ENCODE measurements at regions not wholly inside any gene's neighbourhood (a gene's known extent, or its start where the extent isn't known, plus 50 kb on each side); places are given as distances from the start of the nearest gene placed in this dataset.
A peak's percentile ranks its signal among the peaks of the same experiment; 100 is the strongest.

GRCh38 chr3:30309961-30310954 lies 296.1 kb upstream of the TGFBR2 start:
- Mint-ChIP-seq H3K36me3 (ENCODE audit: low read depth) (no peaks in the 10 kb centered on the region), H3K9me3 (no peaks in the 10 kb centered on the region), H3K27ac (no peak overlapping the region), H3K27me3 (ENCODE audit: insufficient read depth, low read depth, poor library complexity) (no peaks in the 10 kb centered on the region), H3K4me1 (no peaks in the 10 kb centered on the region), H3K4me3 (no peak overlapping the region)
- Histone ChIP-seq H3K36me3 (ENCODE audit: insufficient read depth) (no peaks in the 10 kb centered on the region), H3K4me1 (ENCODE audit: insufficient read depth) (no peaks in the 10 kb centered on the region), H3K4me2 (no peak overlapping the region), H2AFZ (no peak overlapping the region), H3K9me2 (ENCODE audit: insufficient read depth) (peaks cover 3% of the 10 kb centered on the region; the same call in 1 of the 2 replicates), H3K27me3 (ENCODE audit: insufficient read depth) (no peaks in the 10 kb centered on the region), H3K27ac (ENCODE audit: low read depth) (no peak overlapping the region), H3K4me3 (no peak overlapping the region), H3K79me2 (replicated peaks; ENCODE audit: insufficient read depth) (no peaks in the 10 kb centered on the region), H4K20me1 (replicated peaks; ENCODE audit: insufficient read depth) (no peaks in the 10 kb centered on the region), H3F3A (replicated peaks; ENCODE audit: low read depth) (no peaks in the 10 kb centered on the region)
- no peak for ATAC-seq
- no peak for TF ChIP-seq EZH2phosphoT487 (IDR thresholded peaks at IDR 0.05; ENCODE audit: unreplicated experiment)
- no peak for TF ChIP-seq JUNB (IDR thresholded peaks at IDR 0.05; ENCODE audit: unreplicated experiment)
- no peak for DNase-seq (ENCODE audit: low spot score)

- Histone ChIP-seq H3K27me3 (ENCODE audit: insufficient read depth) (no peaks in the 10 kb centered on the region), H3K4me1 (ENCODE audit: insufficient read depth) (no peaks in the 10 kb centered on the region), H2AFZ (peak overlapping the region; percentile 57; the same call in 1 of the 2 replicates), H3F3A (replicated peaks; ENCODE audit: low read depth) (no peaks in the 10 kb centered on the region), H4K20me1 (replicated peaks; ENCODE audit: insufficient read depth) (no peaks in the 10 kb centered on the region), H3K9me2 (ENCODE audit: insufficient read depth) (no peaks in the 10 kb centered on the region), H3K4me2 (no peak overlapping the region), H3K36me3 (ENCODE audit: insufficient read depth) (no peaks in the 10 kb centered on the region), H3K4me3 (no peak overlapping the region), H3K27ac (ENCODE audit: low read depth) (no peak overlapping the region), H3K79me2 (replicated peaks; ENCODE audit: insufficient read depth) (no peaks in the 10 kb centered on the region)
- TF ChIP-seq JUNB (IDR thresholded peaks at IDR 0.05; ENCODE audit: unreplicated experiment) (no peak), EZH2phosphoT487 (IDR thresholded peaks at IDR 0.05; ENCODE audit: unreplicated experiment) (no peak), REST (IDR thresholded peaks at IDR 0.05; ENCODE audit: unreplicated experiment) (no peak)
- TF ChIP-seq, protein P1, sequence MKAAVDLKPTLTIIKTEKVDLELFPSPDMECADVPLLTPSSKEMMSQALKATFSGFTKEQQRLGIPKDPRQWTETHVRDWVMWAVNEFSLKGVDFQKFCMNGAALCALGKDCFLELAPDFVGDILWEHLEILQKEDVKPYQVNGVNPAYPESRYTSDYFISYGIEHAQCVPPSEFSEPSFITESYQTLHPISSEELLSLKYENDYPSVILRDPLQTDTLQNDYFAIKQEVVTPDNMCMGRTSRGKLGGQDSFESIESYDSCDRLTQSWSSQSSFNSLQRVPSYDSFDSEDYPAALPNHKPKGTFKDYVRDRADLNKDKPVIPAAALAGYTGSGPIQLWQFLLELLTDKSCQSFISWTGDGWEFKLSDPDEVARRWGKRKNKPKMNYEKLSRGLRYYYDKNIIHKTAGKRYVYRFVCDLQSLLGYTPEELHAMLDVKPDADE (IDR thresholded peaks at IDR 0.05), result no peak
- no peaks in the 10 kb centered on the region for H3K27me3 Mint-ChIP-seq (ENCODE audit: insufficient read depth, low read depth, poor library complexity)
- H3K4me1 Mint-ChIP-seq, result no peaks in the 10 kb centered on the region
- H3K27ac Mint-ChIP-seq, result no peak overlapping the region
- H3K4me3 Mint-ChIP-seq, result no peak overlapping the region
- 0 out of 3 replicates have a peak, but pooled peaks cover under 1% of the 10 kb centered on the region for H3K36me3 Mint-ChIP-seq (ENCODE audit: low read depth)
- ATAC-seq (no peak), DNase-seq (ENCODE audit: low spot score) (no peak)
- H3K9me3 Mint-ChIP-seq, result peaks cover under 1% of the 10 kb centered on the region; the same call in 1 of the 3 replicates
These were observed 294.6 kb upstream of the TGFBR2 start for GRCh38 chr3:30311781-30312180.

Data from GM23338 (cell line).